Left ventricle myocardium inferior (tissue), 1 donor: ENCODE measurements at regions not wholly inside any gene's neighbourhood (a gene's known extent, or its start where the extent isn't known, plus 50 kb on each side); places are given as distances from the start of the nearest gene placed in this dataset.

ENCODE experiments used
- DNase-seq: peaks from one replicate; pipeline ENCODE4 v3.0.0-alpha.2; 2020
- H3K27ac ChIP-seq: fragments of 200-600 bp; replicated peaks from 2 replicates; pipeline ENCODE4 v1.8.0; 2021
- H3K27me3 ChIP-seq: fragments of 200-600 bp; 2 replicates; pipeline ENCODE4 v1.8.0; 2021; ENCODE audit warnings: low read depth
- H3K36me3 ChIP-seq: fragments of 200-600 bp; 2 replicates; pipeline ENCODE4 v1.8.0; 2021
- H3K4me1 ChIP-seq: fragments of 200-600 bp; 2 replicates; pipeline ENCODE4 v1.8.0; 2021
- H3K4me3 ChIP-seq: fragments of 200-600 bp; 2 replicates; pipeline ENCODE4 v1.8.0; 2021; ENCODE audit warnings: mild to moderate bottlenecking, moderate library complexity
- H3K9me3 ChIP-seq: fragments of 200-600 bp; replicated peaks from 2 replicates; pipeline ENCODE4 v1.8.0; 2021
- intact Hi-C: fragments of 100-400 bp; cut with micrococcal nuclease; formaldehyde crosslinking; loops from one replicate; pipeline ENCODE4 v1.11.0; 2022
- TF ChIP-seq, protein P1 (sequence below): fragments of 200-600 bp; IDR thresholded peaks from 2 replicates; pipeline ENCODE4 v1.8.0; 2021; ENCODE audit warnings: antibody characterized with exemption, mild to moderate bottlenecking, borderline replicate concordance
- donor health status: DM: no; HTN: yes; CAD: no; lungs with severe emphysema.

GRCh38 chr22:49527611-49528419, 299.9 kb downstream of the BRD1 start:
- H3K27ac ChIP-seq = no peak overlapping the region

DNA sequence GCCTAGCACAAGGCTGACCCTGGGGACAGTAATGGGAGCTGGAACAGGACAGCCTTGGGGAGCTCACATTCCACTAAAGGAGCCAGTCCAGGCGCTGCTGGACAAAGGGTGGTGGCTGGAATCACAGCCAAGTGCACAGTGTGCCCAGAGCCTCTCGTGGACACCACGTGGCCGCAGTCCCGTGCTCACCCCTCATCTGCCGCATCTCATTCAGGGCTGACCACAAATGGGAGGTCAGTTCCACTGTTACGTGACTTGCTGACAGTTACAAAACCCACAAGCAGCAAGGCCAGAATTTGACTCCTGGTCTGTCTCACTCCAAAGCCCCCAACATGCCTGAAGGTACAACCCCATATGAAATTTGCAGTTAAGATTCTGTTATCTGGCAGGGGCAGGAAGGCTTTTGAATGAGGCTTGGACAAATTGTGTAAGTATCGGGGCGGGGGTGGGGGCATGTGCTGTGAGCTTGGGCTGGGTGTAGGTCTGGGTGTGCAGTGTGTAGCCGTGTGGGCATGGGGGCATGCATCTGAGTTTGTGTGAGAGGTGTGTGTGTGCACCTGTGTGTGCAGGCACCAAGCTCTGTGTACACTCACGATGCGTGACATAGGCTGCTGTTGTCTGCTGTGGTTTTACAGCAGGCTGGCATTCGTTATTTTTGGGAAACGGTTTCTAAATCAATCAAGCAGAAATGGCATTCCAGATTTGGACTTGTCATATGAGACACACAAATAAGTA, 301.7 kb downstream of the BRD1 start:
- intact Hi-C loops = no loop called here
- H3K27me3 ChIP-seq = peaks cover 22% of the 10 kb centered on the region
- no peak overlapping the region for H3K4me3 ChIP-seq
- no peak for DNase-seq
- H3K9me3 ChIP-seq = peaks cover 8% of the 10 kb centered on the region
- H3K36me3 ChIP-seq = no peaks in the 10 kb centered on the region
- TF ChIP-seq, protein P1, sequence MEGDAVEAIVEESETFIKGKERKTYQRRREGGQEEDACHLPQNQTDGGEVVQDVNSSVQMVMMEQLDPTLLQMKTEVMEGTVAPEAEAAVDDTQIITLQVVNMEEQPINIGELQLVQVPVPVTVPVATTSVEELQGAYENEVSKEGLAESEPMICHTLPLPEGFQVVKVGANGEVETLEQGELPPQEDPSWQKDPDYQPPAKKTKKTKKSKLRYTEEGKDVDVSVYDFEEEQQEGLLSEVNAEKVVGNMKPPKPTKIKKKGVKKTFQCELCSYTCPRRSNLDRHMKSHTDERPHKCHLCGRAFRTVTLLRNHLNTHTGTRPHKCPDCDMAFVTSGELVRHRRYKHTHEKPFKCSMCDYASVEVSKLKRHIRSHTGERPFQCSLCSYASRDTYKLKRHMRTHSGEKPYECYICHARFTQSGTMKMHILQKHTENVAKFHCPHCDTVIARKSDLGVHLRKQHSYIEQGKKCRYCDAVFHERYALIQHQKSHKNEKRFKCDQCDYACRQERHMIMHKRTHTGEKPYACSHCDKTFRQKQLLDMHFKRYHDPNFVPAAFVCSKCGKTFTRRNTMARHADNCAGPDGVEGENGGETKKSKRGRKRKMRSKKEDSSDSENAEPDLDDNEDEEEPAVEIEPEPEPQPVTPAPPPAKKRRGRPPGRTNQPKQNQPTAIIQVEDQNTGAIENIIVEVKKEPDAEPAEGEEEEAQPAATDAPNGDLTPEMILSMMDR = no peak
- no peaks in the 10 kb centered on the region for H3K4me1 ChIP-seq
- no peak overlapping the region for H3K27ac ChIP-seq

More at GRCh38 chr22:49527611-49528419, 299.9 kb downstream of the BRD1 start:
- no peak for DNase-seq
- Histone ChIP-seq H3K4me3 (no peak overlapping the region), H3K9me3 (peaks cover 8% of the 10 kb centered on the region), H3K4me1 (no peaks in the 10 kb centered on the region), H3K36me3 (no peaks in the 10 kb centered on the region), H3K27me3 (peaks cover 14% of the 10 kb centered on the region)
- intact Hi-C loops = no loop called here
- TF ChIP-seq, protein P1 = no peak

GRCh38 chr22:49525360-49525759, 302.3 kb downstream of the BRD1 start:
- no peak for DNase-seq
- intact Hi-C loops = no loop called here
- TF ChIP-seq, protein P1 = no peak
- H3K27ac ChIP-seq = no peak overlapping the region
- H3K27me3 ChIP-seq = peaks cover 22% of the 10 kb centered on the region
- peaks cover 14% of the 10 kb centered on the region for H3K9me3 ChIP-seq
- H3K4me1 ChIP-seq = no peaks in the 10 kb centered on the region
- H3K4me3 ChIP-seq = no peak overlapping the region
- no peaks in the 10 kb centered on the region for H3K36me3 ChIP-seq

DNA sequence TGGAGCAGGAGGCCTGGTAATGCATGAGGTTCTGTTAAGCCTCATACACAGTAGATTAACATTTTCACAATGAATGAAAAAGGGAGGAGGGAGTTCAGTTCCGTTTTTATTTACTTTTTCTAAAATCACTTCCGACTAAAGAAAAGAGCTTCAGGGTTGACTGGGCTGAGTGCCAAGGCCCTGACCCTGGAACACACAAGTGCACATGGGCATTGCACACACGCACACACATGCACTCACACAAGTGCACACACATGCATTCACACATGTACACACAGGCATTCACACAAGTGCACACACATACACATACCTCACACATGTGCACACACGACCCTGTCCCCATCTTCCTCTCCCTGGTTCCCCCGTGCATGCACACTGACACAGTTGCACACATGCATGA, 303.3 kb downstream of the BRD1 start:
- Histone ChIP-seq H3K9me3 (peaks cover 14% of the 10 kb centered on the region), H3K4me1 (no peaks in the 10 kb centered on the region), H3K27me3 (peaks cover 22% of the 10 kb centered on the region), H3K27ac (no peak overlapping the region), H3K4me3 (no peak overlapping the region), H3K36me3 (no peaks in the 10 kb centered on the region)
- TF ChIP-seq, protein P1 = no peak
- no peak for DNase-seq
- intact Hi-C loops = no loop called here

DNA sequence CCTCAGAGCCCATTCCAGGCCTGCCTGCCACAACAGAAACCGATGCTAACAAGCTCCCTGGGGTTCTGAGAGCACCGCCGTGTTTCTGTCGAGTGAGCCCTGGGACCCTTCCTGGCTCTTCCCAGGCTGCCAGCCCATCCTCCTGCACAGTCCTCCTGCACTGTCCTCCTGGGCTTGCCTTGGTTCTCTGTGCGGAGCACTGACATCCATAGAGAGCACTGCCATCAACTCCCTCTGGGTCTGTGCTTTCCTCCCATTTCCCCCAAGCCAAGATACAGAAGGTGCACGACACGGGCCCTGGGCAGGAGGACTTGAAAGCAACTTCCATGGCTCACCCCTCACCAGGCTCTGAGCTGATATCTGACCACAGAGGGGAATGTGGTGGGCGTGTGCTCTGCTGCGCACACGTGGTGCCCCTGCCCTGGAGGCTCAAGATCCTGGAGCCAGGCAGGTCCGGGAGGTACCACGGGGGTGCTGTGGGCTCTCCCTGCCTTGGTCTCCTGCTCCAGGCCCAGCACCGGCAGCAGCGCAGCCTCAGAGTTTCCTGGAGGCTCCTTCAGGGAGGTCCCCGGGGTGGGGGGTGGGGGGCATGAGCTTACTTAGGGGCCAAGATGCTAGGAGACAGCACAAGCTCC, 304.2 kb downstream of the BRD1 start:
- H3K27me3 ChIP-seq = peaks cover 27% of the 10 kb centered on the region
- no peaks in the 10 kb centered on the region for H3K36me3 ChIP-seq
- H3K4me1 ChIP-seq = no peaks in the 10 kb centered on the region
- H3K9me3 ChIP-seq = peaks cover 13% of the 10 kb centered on the region
- TF ChIP-seq, protein P1 = no peak
- DNase-seq = no peak
- intact Hi-C loops = no loop called here
- no peak overlapping the region for H3K27ac ChIP-seq
- H3K4me3 ChIP-seq = no peak overlapping the region
